Brain microvascular endothelial cell (primary cell): ENCODE measurements at regions not wholly inside any gene's neighbourhood (a gene's known extent, or its start where the extent isn't known, plus 50 kb on each side); places are given as distances from the start of the nearest gene placed in this dataset.
"Not testable (repeated sequence)": the region's sequence is repeated elsewhere in the genome, so short reads cannot be mapped to it uniquely, and the experiment has no call there.

Experiments
- DNase-seq: peaks from one replicate; pipeline ENCODE4 v3.0.0-alpha.2; 2020
- H3K27ac ChIP-seq: fragments of 250-450 bp; sonication (Bioruptor Pico); 2 replicates; pipeline ENCODE4 v1.5.1; 2020; ENCODE audit warnings: mild to moderate bottlenecking, moderate library complexity
- H3K27me3 ChIP-seq: fragments of 250-450 bp; sonication (Bioruptor Pico); replicated peaks from 2 replicates; pipeline ENCODE4 v1.5.1; 2020; ENCODE audit warnings: mild to moderate bottlenecking
- H3K36me3 ChIP-seq: fragments of 250-450 bp; sonication (Bioruptor Pico); replicated peaks from 2 replicates; pipeline ENCODE4 v1.5.1; 2020; ENCODE audit warnings: mild to moderate bottlenecking
- H3K4me3 ChIP-seq: 2 replicates; pipeline ENCODE4 v1.5.1; 2011; ENCODE audit warnings: low read depth, mild to moderate bottlenecking, control low read depth, low read length, moderate library complexity
- in situ Hi-C: cut with HindIII; loops from 2 replicates; pipeline ENCODE4 v1.10.0; 2017; ENCODE audit warnings: low sequenced_read_pairs, low pct_ligation_motif_present

GRCh38 chr1:120267894-120268551, 91.7 kb upstream of the SEC22B start:
- H3K27ac ChIP-seq, H3K4me3 ChIP-seq, H3K36me3 ChIP-seq, DNase-seq, H3K27me3 ChIP-seq, in situ Hi-C loops: not testable (repeated sequence)

GRCh38 chr1:120264564-120264963, 88.2 kb upstream of the SEC22B start:
- H3K27me3 ChIP-seq, in situ Hi-C loops, H3K36me3 ChIP-seq, DNase-seq, H3K27ac ChIP-seq, H3K4me3 ChIP-seq: not testable (repeated sequence)

GRCh38 chr1:120262791-120263751, 86.8 kb upstream of the SEC22B start:
- H3K27me3 ChIP-seq, DNase-seq, H3K36me3 ChIP-seq, H3K4me3 ChIP-seq, in situ Hi-C loops, H3K27ac ChIP-seq: not testable (repeated sequence)

DNA sequence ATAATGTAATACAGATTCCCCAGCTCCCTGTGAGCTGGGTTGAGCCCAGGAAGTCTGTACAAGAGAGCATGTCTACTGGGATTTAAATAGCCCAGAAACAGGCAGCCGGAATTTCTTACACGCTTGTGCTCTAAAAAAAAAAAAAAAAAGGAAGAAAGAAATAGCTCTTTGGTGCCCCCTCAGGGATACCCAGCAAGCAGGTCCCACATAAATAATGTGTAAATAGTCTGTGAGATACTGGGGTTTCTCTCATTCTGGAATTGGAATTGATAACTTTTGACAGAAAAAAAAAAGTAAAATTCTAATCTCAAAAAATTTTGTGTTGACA, 81.4 kb upstream of the SEC22B start:
- H3K36me3 ChIP-seq, H3K27me3 ChIP-seq, H3K27ac ChIP-seq, in situ Hi-C loops, H3K4me3 ChIP-seq: not testable (repeated sequence)
- DNase-seq = peak; percentile 6

- not testable (repeated sequence) for H3K27me3 ChIP-seq, H3K4me3 ChIP-seq, H3K36me3 ChIP-seq
These were observed 80.9 kb upstream of the SEC22B start for GRCh38 chr1:120257064-120257777.

GRCh38 chr1:120250756-120251155, 74.4 kb upstream of the SEC22B start:
- H3K27ac ChIP-seq, in situ Hi-C loops, H3K36me3 ChIP-seq, DNase-seq, H3K27me3 ChIP-seq, H3K4me3 ChIP-seq: not testable (repeated sequence)

More at GRCh38 chr1:120257064-120257777, 80.9 kb upstream of the SEC22B start:
- DNase-seq, in situ Hi-C loops, H3K27ac ChIP-seq: not testable (repeated sequence)

GRCh38 chr1:120248726-120249427, 72.6 kb upstream of the SEC22B start:
- DNase-seq, H3K27ac ChIP-seq, in situ Hi-C loops, H3K4me3 ChIP-seq, H3K27me3 ChIP-seq, H3K36me3 ChIP-seq: not testable (repeated sequence)

- H3K36me3 ChIP-seq, H3K4me3 ChIP-seq, H3K27ac ChIP-seq, in situ Hi-C loops, H3K27me3 ChIP-seq, DNase-seq: not testable (repeated sequence)
These were observed 71.9 kb upstream of the SEC22B start for GRCh38 chr1:120248203-120248602.

DNA sequence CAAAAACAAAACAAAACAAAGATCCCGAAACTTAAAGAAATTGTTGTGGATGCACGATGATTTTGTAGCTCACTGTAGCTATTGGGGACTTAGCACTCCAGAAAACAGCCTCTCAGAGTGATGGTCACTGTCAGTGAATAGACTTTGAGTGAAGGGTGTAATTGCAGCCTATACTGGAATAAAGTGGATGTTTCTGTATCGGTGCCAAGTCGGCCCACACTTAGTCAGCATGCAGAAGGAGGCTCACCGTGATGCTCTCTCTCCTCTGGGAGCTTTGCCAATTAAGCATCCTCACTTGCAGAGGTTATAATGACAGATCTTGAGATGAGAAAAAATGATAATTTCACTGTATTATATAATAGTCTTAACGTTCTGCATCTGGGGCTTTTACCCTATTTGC, 67.5 kb upstream of the SEC22B start:
- DNase-seq, H3K27me3 ChIP-seq, H3K4me3 ChIP-seq, H3K27ac ChIP-seq, H3K36me3 ChIP-seq, in situ Hi-C loops: not testable (repeated sequence)

DNA sequence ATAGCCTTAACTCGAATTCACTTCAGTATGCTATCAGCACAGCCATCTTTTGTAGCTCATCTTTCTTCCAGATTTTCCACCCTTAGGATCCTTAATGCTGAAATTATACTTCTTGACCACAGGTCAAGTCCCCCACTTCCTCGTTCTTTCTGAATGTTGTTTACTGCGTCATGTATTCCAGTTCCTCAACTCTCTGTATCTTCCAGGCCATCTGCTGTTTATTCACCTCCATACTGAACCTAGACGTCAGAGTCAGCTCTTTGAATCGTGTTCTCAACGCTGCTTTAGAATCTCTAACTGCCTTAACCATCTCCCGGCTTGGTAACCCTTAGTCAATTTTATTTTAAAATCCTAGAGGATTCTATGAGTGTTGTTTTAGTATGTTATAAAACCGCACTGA, 66.3 kb upstream of the SEC22B start:
- H3K27ac ChIP-seq, H3K4me3 ChIP-seq, H3K36me3 ChIP-seq, DNase-seq, H3K27me3 ChIP-seq, in situ Hi-C loops: not testable (repeated sequence)

- in situ Hi-C loops, H3K36me3 ChIP-seq, H3K4me3 ChIP-seq, DNase-seq, H3K27ac ChIP-seq, H3K27me3 ChIP-seq: not testable (repeated sequence)
These were observed 65.5 kb upstream of the SEC22B start for GRCh38 chr1:120241868-120242267.

- H3K4me3 ChIP-seq, H3K27ac ChIP-seq, DNase-seq, in situ Hi-C loops, H3K27me3 ChIP-seq, H3K36me3 ChIP-seq: not testable (repeated sequence)
These were observed 63.9 kb upstream of the SEC22B start for GRCh38 chr1:120240181-120240580.

DNA sequence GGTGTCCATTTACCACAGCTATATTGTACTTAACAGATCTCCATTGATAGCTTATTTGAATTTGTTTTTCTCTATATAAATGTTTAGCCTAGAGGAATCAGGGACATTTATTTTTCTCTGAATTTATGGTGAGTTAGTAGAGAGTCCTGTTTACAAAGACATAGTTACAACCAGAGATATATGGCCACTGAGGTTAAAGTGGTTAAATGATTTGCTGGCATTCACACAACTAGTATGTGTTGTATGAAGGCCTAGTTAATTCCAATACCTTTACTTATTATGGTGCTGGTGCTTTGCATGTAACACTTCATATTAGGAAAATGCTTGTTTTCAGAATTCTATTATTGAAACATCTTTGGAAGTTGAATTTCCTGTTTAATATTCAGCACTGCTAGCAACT, 63.0 kb upstream of the SEC22B start:
- H3K4me3 ChIP-seq, in situ Hi-C loops: not testable (repeated sequence)

DNA sequence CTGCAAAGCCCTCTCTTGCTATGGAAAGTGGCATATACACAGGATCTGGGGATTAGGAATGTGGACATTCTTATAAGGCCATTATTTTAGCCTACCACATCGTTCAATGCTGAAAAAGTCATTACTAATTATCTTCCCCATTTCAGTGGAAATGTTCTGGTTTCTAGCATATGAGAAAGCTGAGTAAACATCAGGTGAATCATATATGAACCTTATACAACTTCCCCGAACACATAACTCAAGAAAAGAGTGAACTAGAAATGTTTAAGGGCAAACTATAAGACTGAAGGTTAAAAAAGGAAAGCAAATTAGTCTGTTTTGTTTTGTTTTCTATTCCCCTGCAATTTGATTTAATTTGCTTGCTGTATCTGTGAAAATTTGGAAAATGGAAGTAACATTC, 62.5 kb upstream of the SEC22B start:
- in situ Hi-C loops, H3K36me3 ChIP-seq, DNase-seq, H3K27me3 ChIP-seq, H3K4me3 ChIP-seq, H3K27ac ChIP-seq: not testable (repeated sequence)

More for the DNA sequence above, 63.0 kb upstream of the SEC22B start:
- H3K27me3 ChIP-seq, H3K27ac ChIP-seq, DNase-seq, H3K36me3 ChIP-seq: not testable (repeated sequence)
